DND-41 (cell line): ENCODE measurements at regions not wholly inside any gene's neighbourhood (a gene's known extent, or its start where the extent isn't known, plus 50 kb on each side); places are given as distances from the start of the nearest gene placed in this dataset.
"Not testable (repeated sequence)": the region's sequence is repeated elsewhere in the genome, so short reads cannot be mapped to it uniquely, and the experiment has no call there.

Experiments
- ATAC-seq: fragments of 200-7000 bp; cut with Tn5 transposase; 3 replicates; pipeline ENCODE4 v1.9.1; 2021; ENCODE audit warnings: low read depth; ENCODE audit not compliant: insufficient read depth
- DNase-seq: peaks from one replicate; pipeline ENCODE4 v3.0.0-alpha.2; 2020
- H2AFZ ChIP-seq: 2 replicates; pipeline ENCODE4 v1.6.0; 2012; ENCODE audit warnings: low read depth, low read length
- H3K27ac ChIP-seq: 2 replicates; pipeline ENCODE4 v1.5.1; 2012; ENCODE audit warnings: low read length, inconsistent platforms
- H3K27me3 ChIP-seq: fragments of 200-600 bp; sonication (generic); 2 replicates; pipeline ENCODE4 v1.6.0; 2012; ENCODE audit warnings: low read length, mild to moderate bottlenecking, inconsistent platforms; ENCODE audit not compliant: insufficient read depth, poor library complexity
- H3K36me3 ChIP-seq: 2 replicates; pipeline ENCODE4 v1.5.1; 2012; ENCODE audit warnings: low read length, inconsistent platforms; ENCODE audit not compliant: insufficient read depth
- H3K4me1 ChIP-seq: 2 replicates; pipeline ENCODE4 v1.5.1; 2012; ENCODE audit warnings: mild to moderate bottlenecking, low read length; ENCODE audit not compliant: insufficient read depth
- H3K4me2 ChIP-seq: 2 replicates; pipeline ENCODE4 v1.6.0; 2012; ENCODE audit warnings: mild to moderate bottlenecking, moderate library complexity, low read length, inconsistent platforms; ENCODE audit not compliant: insufficient read depth
- H3K4me3 ChIP-seq, 2 experiments: fragments of 200-600 bp in 1 of 2; shearing (Covaris generic) in 1 of 2; 2 replicates each; pipeline ENCODE4 v1.5.1; 2012 to 2016; ENCODE audit warnings: inconsistent platforms in 2 of 2, low read length in 2 of 2, mild to moderate bottlenecking in 2 of 2, low read depth in 1 of 2, moderate library complexity in 1 of 2
- H3K79me2 ChIP-seq: 2 replicates; pipeline ENCODE4 v1.6.0; 2012; ENCODE audit warnings: low read length, inconsistent platforms; ENCODE audit not compliant: insufficient read depth
- H3K9ac ChIP-seq: 2 replicates; pipeline ENCODE4 v1.6.0; 2012; ENCODE audit warnings: low read depth, mild to moderate bottlenecking, inconsistent platforms, low read length, moderate library complexity
- H3K9me3 ChIP-seq: 2 replicates; pipeline ENCODE4 v1.5.1; 2012; ENCODE audit warnings: low read length, moderate library complexity, mild to moderate bottlenecking, inconsistent platforms; ENCODE audit not compliant: insufficient read depth, severe bottlenecking
- H4K20me1 ChIP-seq: 2 replicates; pipeline ENCODE4 v1.6.0; 2012; ENCODE audit warnings: low read length; ENCODE audit not compliant: insufficient read depth
- CTCF ChIP-seq: IDR thresholded peaks from 2 replicates; pipeline ENCODE4 v1.5.1; 2012; ENCODE audit warnings: borderline replicate concordance, low read length, moderate library complexity, mild to moderate bottlenecking; ENCODE audit not compliant: poor library complexity, severe bottlenecking; ENCODE audit errors: extremely low read depth
- EZH2 ChIP-seq: IDR thresholded peaks from 3 replicates; pipeline ENCODE4 v1.6.1; 2012; ENCODE audit warnings: borderline replicate concordance, low read depth, mild to moderate bottlenecking, moderate library complexity, low read length, inconsistent platforms; ENCODE audit not compliant: severe bottlenecking

GRCh38 chr2:183542606-183543005 lies 418.4 kb downstream of the NUP35 start:
- no peaks in the 10 kb centered on the region for H3K4me1 ChIP-seq
- TF ChIP-seq CTCF: no peak
- TF ChIP-seq EZH2: no peak
- no peaks in the 10 kb centered on the region for H3K79me2 ChIP-seq
- H2AFZ ChIP-seq: no peak overlapping the region
- no peaks in the 10 kb centered on the region for H3K36me3 ChIP-seq
- H3K9ac ChIP-seq: no peak overlapping the region
- H3K4me2 ChIP-seq: no peak overlapping the region
- no peak overlapping the region for H3K4me3 ChIP-seq
- no peak for ATAC-seq
- no peaks in the 10 kb centered on the region for H3K9me3 ChIP-seq
- no peaks in the 10 kb centered on the region for H4K20me1 ChIP-seq
- no peaks in the 10 kb centered on the region for H3K27me3 ChIP-seq
- DNase-seq: no peak
- no peak overlapping the region for H3K27ac ChIP-seq

GRCh38 chr2:183543222-183543621 lies 419.0 kb downstream of the NUP35 start:
- H3K4me1 ChIP-seq: no peaks in the 10 kb centered on the region
- no peak for TF ChIP-seq EZH2
- no peak for TF ChIP-seq CTCF
- H3K4me2 ChIP-seq: no peak overlapping the region
- H3K9ac ChIP-seq: no peak overlapping the region
- no peaks in the 10 kb centered on the region for H3K27me3 ChIP-seq
- ATAC-seq (no peak), DNase-seq (no peak)
- no peaks in the 10 kb centered on the region for H4K20me1 ChIP-seq
- no peaks in the 10 kb centered on the region for H3K79me2 ChIP-seq
- no peaks in the 10 kb centered on the region for H3K9me3 ChIP-seq
- no peak overlapping the region for H3K27ac ChIP-seq
- H2AFZ ChIP-seq: no peak overlapping the region
- no peak overlapping the region for H3K4me3 ChIP-seq
- H3K36me3 ChIP-seq: no peaks in the 10 kb centered on the region

GRCh38 chr2:183543731-183544130 lies 419.5 kb downstream of the NUP35 start:
- Histone ChIP-seq H3K27ac (no peak overlapping the region), H2AFZ (no peak overlapping the region), H3K4me1 (no peaks in the 10 kb centered on the region), H3K9me3 (no peaks in the 10 kb centered on the region), H3K4me2 (no peak overlapping the region), H3K27me3 (no peaks in the 10 kb centered on the region), H4K20me1 (no peaks in the 10 kb centered on the region), H3K9ac (no peak overlapping the region), H3K4me3 (no peak overlapping the region), H3K36me3 (no peaks in the 10 kb centered on the region), H3K79me2 (no peaks in the 10 kb centered on the region)
- ATAC-seq (no peak), DNase-seq (no peak)
- no peak for TF ChIP-seq CTCF
- TF ChIP-seq EZH2: no peak

- not testable (repeated sequence) for H3K79me2 ChIP-seq, H3K9ac ChIP-seq, H3K27ac ChIP-seq, ATAC-seq, H3K4me1 ChIP-seq, H3K4me3 ChIP-seq, H3K9me3 ChIP-seq, DNase-seq, H4K20me1 ChIP-seq, H3K4me2 ChIP-seq, H2AFZ ChIP-seq, H3K36me3 ChIP-seq, H3K27me3 ChIP-seq
These were observed 422.5 kb downstream of the NUP35 start for GRCh38 chr2:183546560-183547350.
